Activated naive CD4-positive, alpha-beta T cell treated with anti-CD3 and anti-CD28 coated beads, Interleukin-2, amount 50 U/mL, for 24 hours (primary cell): ENCODE measurements at regions not wholly inside any gene's neighbourhood (a gene's known extent, or its start where the extent isn't known, plus 50 kb on each side); places are given as distances from the start of the nearest gene placed in this dataset.

Source experiments
- H3K27ac Mint-ChIP-seq: one replicate; pipeline ENCODE4 v1.8.0; 2021; ENCODE audit warnings: mild to moderate bottlenecking, mixed read lengths
- H3K27me3 Mint-ChIP-seq: one replicate; pipeline ENCODE4 v1.8.0; 2021; ENCODE audit warnings: mixed read lengths
- H3K36me3 Mint-ChIP-seq: one replicate; pipeline ENCODE4 v1.8.0; 2021; ENCODE audit warnings: mixed read lengths
- H3K4me1 Mint-ChIP-seq: one replicate; pipeline ENCODE4 v1.8.0; 2021; ENCODE audit warnings: mixed read lengths
- H3K4me3 Mint-ChIP-seq: one replicate; pipeline ENCODE4 v1.8.0; 2021; ENCODE audit warnings: mild to moderate bottlenecking, mixed read lengths
- H3K9me3 Mint-ChIP-seq: one replicate; pipeline ENCODE4 v1.8.0; 2021; ENCODE audit warnings: mixed read lengths

- Mint-ChIP-seq H3K9me3 (no peaks in the 10 kb centered on the region), H3K4me1 (no peaks in the 10 kb centered on the region), H3K27me3 (no peaks in the 10 kb centered on the region), H3K36me3 (no peaks in the 10 kb centered on the region), H3K4me3 (no peak overlapping the region), H3K27ac (no peak overlapping the region)
These were observed 199.8 kb downstream of the TRAM1L1 start for GRCh38 chr4:116885579-116885978.

GRCh38 chr4:116882503-116882902 is 202.9 kb downstream of the TRAM1L1 start:
- Mint-ChIP-seq H3K27me3 (no peaks in the 10 kb centered on the region), H3K36me3 (no peaks in the 10 kb centered on the region), H3K9me3 (peaks cover 4% of the 10 kb centered on the region), H3K27ac (no peak overlapping the region), H3K4me1 (no peaks in the 10 kb centered on the region), H3K4me3 (no peak overlapping the region)

- Mint-ChIP-seq H3K4me1 (no peaks in the 10 kb centered on the region), H3K9me3 (peaks cover 4% of the 10 kb centered on the region), H3K27me3 (no peaks in the 10 kb centered on the region), H3K36me3 (no peaks in the 10 kb centered on the region), H3K4me3 (no peak overlapping the region), H3K27ac (no peak overlapping the region)
These were observed 204.3 kb downstream of the TRAM1L1 start for GRCh38 chr4:116881077-116881476.

GRCh38 chr4:116880625-116881024 is 204.8 kb downstream of the TRAM1L1 start:
- Mint-ChIP-seq H3K27ac (no peak overlapping the region), H3K4me3 (no peak overlapping the region), H3K9me3 (peaks cover 4% of the 10 kb centered on the region), H3K36me3 (no peaks in the 10 kb centered on the region), H3K27me3 (no peaks in the 10 kb centered on the region), H3K4me1 (no peaks in the 10 kb centered on the region)

DNA sequence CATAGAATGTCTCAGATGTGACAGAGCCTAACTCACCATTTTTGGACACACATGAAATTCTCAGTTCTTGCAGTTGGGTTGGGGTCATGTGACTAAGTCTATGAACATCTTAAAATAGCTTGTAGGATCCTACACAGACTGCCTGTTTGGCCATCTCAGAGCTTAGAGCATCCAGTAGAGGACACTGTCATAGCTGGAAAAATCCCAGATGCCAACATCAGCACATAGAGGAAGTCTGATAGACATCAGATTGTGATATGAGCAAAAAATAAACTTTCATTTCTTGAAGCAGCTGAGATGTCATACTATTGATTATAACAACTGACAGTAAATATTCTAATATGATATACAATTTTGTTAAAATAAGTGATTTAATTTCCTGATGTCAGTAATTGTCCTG is 207.1 kb downstream of the TRAM1L1 start:
- Mint-ChIP-seq H3K27me3 (no peaks in the 10 kb centered on the region), H3K27ac (no peak overlapping the region), H3K36me3 (no peaks in the 10 kb centered on the region), H3K9me3 (peaks cover 4% of the 10 kb centered on the region), H3K4me1 (no peaks in the 10 kb centered on the region), H3K4me3 (no peak overlapping the region)

DNA sequence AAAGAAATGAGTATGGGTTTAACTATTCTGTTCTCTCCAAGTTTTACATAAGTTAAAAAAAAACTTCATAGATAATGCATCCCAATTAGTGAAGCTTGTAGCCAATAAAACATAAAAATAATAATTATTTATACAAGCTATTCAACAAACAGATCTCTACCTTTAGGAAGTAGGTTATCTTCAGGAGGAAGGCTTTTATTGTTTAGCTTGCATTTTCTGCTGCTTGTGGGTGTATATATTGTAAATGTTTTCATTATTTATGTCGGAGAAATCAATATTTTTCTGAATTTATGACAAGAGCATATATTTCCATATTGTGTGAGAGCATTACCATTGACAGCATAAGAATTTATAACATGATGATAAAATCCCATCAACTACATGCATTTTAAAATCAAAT is 208.3 kb downstream of the TRAM1L1 start:
- H3K4me3 Mint-ChIP-seq = no peak overlapping the region
- H3K27ac Mint-ChIP-seq = no peak overlapping the region
- no peaks in the 10 kb centered on the region for H3K36me3 Mint-ChIP-seq
- no peaks in the 10 kb centered on the region for H3K4me1 Mint-ChIP-seq
- H3K27me3 Mint-ChIP-seq = no peaks in the 10 kb centered on the region
- peaks cover 4% of the 10 kb centered on the region for H3K9me3 Mint-ChIP-seq

GRCh38 chr4:116872941-116873340 is 212.4 kb downstream of the TRAM1L1 start:
- Mint-ChIP-seq H3K4me3 (no peak overlapping the region), H3K27ac (no peak overlapping the region), H3K27me3 (no peaks in the 10 kb centered on the region), H3K9me3 (no peaks in the 10 kb centered on the region), H3K36me3 (no peaks in the 10 kb centered on the region), H3K4me1 (no peaks in the 10 kb centered on the region)

DNA sequence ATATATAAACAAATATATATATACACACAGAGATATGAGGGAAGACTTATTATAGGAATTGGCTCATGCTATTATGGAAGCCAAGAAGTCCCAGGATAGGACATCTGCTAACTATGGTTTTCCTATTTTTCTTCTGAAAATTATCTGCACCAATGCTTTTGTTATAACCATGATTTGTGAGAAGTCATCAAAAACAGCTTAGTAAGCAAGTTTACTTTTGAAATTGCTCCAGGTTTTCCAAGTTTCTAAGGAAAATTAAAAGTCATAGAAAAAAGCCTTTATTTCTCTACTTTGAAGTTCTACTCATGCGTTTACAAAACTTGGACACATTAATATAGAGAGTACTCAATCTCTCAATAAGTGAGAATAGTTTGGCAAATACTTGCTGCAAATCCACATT is 213.1 kb downstream of the TRAM1L1 start:
- H3K36me3 Mint-ChIP-seq = no peaks in the 10 kb centered on the region
- H3K9me3 Mint-ChIP-seq = no peaks in the 10 kb centered on the region
- no peak overlapping the region for H3K4me3 Mint-ChIP-seq
- H3K27ac Mint-ChIP-seq = no peak overlapping the region
- no peaks in the 10 kb centered on the region for H3K4me1 Mint-ChIP-seq
- H3K27me3 Mint-ChIP-seq = no peaks in the 10 kb centered on the region

DNA sequence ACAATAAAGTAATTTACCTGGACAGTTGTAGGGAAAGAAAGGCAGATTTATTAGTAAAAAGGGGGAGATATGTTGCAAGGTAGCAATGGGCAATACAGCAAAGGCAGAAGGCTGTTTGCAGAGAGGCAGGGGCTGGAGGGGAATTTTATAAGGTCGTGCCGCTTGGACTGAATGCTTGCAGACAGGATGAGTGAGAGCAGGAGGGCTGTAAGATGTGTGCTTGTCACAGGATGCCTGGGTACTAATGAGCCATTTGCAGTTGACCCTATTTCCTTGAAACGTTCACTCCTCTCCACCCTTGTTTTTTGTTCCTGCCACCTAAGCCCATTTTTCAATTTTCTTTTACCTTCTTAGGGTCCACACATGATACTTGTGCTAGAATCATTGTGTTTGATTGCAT is 214.7 kb downstream of the TRAM1L1 start:
- Mint-ChIP-seq H3K4me3 (no peak overlapping the region), H3K4me1 (no peaks in the 10 kb centered on the region), H3K27ac (no peak overlapping the region), H3K27me3 (no peaks in the 10 kb centered on the region), H3K9me3 (no peaks in the 10 kb centered on the region), H3K36me3 (no peaks in the 10 kb centered on the region)

DNA sequence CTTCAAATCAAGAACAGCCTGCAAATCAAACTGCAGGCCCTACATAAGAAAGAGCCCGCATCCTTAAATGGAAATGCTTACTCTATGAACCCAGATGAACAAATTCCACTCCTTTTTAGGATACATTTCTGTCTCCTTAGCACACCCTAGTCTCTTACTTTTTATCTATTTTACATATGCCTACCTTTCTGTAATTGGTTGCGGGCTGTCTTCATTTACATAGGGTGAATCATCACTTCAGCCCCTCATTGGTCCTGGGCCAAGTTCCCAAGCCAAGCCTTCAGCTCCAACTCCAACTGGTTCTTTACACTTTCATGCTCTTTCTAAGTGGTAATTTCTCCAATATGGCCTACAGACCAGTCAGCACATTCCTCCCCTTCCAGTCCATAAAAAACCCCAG is 219.3 kb downstream of the TRAM1L1 start:
- no peak overlapping the region for H3K27ac Mint-ChIP-seq
- no peaks in the 10 kb centered on the region for H3K36me3 Mint-ChIP-seq
- H3K9me3 Mint-ChIP-seq = no peaks in the 10 kb centered on the region
- no peaks in the 10 kb centered on the region for H3K27me3 Mint-ChIP-seq
- H3K4me3 Mint-ChIP-seq = no peak overlapping the region
- H3K4me1 Mint-ChIP-seq = no peaks in the 10 kb centered on the region

- no peaks in the 10 kb centered on the region for H3K27me3 Mint-ChIP-seq
- H3K4me1 Mint-ChIP-seq = no peaks in the 10 kb centered on the region
- no peak overlapping the region for H3K4me3 Mint-ChIP-seq
- H3K9me3 Mint-ChIP-seq = no peaks in the 10 kb centered on the region
- no peaks in the 10 kb centered on the region for H3K36me3 Mint-ChIP-seq
- no peak overlapping the region for H3K27ac Mint-ChIP-seq
These were observed 222.8 kb downstream of the TRAM1L1 start for GRCh38 chr4:116862592-116862991.

- no peaks in the 10 kb centered on the region for H3K36me3 Mint-ChIP-seq
- no peaks in the 10 kb centered on the region for H3K9me3 Mint-ChIP-seq
- H3K27ac Mint-ChIP-seq = no peak overlapping the region
- no peak overlapping the region for H3K4me3 Mint-ChIP-seq
- no peaks in the 10 kb centered on the region for H3K27me3 Mint-ChIP-seq
- H3K4me1 Mint-ChIP-seq = no peaks in the 10 kb centered on the region
These were observed 224.5 kb downstream of the TRAM1L1 start for GRCh38 chr4:116860891-116861290.

DNA sequence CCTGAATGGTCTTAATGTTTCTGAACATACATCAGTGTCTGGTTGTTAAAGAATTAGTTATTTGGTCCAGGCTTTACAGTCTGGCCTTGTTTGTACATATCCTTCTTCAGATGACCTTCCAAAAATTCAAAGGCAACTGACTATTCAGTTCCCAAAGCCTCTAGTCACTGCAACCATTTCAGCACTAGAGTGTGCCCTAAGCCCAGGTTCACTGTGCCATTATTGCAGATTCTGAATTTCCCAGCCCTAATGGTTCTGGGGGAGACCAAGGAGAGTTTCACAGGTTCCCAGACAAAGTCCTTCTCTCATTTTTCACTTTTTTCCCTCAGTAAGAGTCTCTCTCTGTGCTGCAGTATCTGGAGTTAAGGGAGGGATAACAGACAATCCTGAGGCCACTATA is 235.8 kb downstream of the TRAM1L1 start:
- no peak overlapping the region for H3K4me3 Mint-ChIP-seq
- no peaks in the 10 kb centered on the region for H3K36me3 Mint-ChIP-seq
- H3K9me3 Mint-ChIP-seq = no peaks in the 10 kb centered on the region
- H3K27ac Mint-ChIP-seq = no peak overlapping the region
- no peaks in the 10 kb centered on the region for H3K27me3 Mint-ChIP-seq
- H3K4me1 Mint-ChIP-seq = no peaks in the 10 kb centered on the region

DNA sequence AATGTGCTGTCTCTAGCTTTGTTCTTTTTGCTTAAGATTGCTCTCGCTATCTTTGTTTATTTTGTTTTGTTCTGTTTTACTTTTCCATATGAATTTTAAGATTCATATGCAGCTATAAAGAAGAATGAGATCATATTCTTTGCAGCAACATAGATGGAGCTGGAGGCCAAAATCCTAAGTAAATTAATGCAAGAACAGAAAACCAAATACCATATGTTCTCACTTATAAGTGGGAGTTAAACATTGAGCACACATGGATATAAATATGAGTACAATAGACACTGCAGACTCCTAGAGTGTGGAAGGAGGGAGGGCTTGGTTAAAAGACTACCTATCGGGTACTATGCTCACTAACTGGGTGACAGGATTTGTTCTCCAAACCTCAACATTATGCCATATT is 237.8 kb downstream of the TRAM1L1 start:
- H3K9me3 Mint-ChIP-seq = no peaks in the 10 kb centered on the region
- no peak overlapping the region for H3K4me3 Mint-ChIP-seq
- no peak overlapping the region for H3K27ac Mint-ChIP-seq
- H3K4me1 Mint-ChIP-seq = no peaks in the 10 kb centered on the region
- no peaks in the 10 kb centered on the region for H3K36me3 Mint-ChIP-seq
- H3K27me3 Mint-ChIP-seq = no peaks in the 10 kb centered on the region

DNA sequence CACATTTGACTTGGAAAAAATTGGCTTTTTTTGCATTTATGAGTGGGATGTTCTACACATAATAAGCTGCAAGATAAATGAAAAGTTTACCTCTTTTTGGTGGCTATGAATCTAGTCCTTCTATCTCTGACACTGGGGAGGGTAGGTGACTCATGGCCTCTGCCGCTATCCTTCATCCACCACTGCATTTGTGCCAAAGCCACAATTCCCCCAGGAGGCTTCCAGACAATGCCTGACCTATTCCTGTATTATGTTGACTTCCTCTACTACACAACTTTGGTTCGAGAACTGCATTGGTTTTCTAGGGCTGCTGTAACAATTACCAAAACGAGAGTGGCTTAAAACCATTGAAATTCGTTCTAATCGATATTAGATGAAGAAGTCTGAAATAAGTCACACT is 245.6 kb downstream of the TRAM1L1 start:
- Mint-ChIP-seq H3K36me3 (no peaks in the 10 kb centered on the region), H3K27ac (no peak overlapping the region), H3K27me3 (no peaks in the 10 kb centered on the region), H3K4me3 (no peak overlapping the region), H3K4me1 (no peaks in the 10 kb centered on the region), H3K9me3 (no peaks in the 10 kb centered on the region)

DNA sequence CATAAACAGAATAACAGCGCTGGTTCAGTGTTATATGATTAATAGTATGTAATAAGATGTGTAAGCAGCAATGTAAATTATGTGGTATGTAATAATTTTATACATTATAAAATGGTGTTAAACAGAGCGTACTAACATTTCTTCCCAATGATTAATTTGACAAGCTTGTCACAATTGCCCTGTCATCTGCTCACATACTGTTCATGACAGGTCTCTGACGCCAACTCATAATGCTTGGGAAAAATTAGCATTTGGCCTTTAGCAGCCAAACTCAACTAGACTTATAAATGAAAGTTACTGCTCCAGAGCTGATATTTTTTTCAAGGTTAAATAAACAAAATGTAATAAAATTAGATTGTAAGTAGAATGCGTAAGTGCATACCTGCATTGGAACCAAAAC is 246.8 kb downstream of the TRAM1L1 start:
- H3K4me1 Mint-ChIP-seq = no peaks in the 10 kb centered on the region
- H3K27ac Mint-ChIP-seq = no peak overlapping the region
- peaks cover under 1% of the 10 kb centered on the region for H3K9me3 Mint-ChIP-seq
- no peaks in the 10 kb centered on the region for H3K27me3 Mint-ChIP-seq
- no peak overlapping the region for H3K4me3 Mint-ChIP-seq
- H3K36me3 Mint-ChIP-seq = no peaks in the 10 kb centered on the region

- Mint-ChIP-seq H3K4me3 (no peak overlapping the region), H3K9me3 (peaks cover 5% of the 10 kb centered on the region), H3K27me3 (no peaks in the 10 kb centered on the region), H3K27ac (no peak overlapping the region), H3K4me1 (no peaks in the 10 kb centered on the region), H3K36me3 (no peaks in the 10 kb centered on the region)
These were observed 256.2 kb downstream of the TRAM1L1 start for GRCh38 chr4:116829187-116829586.

DNA sequence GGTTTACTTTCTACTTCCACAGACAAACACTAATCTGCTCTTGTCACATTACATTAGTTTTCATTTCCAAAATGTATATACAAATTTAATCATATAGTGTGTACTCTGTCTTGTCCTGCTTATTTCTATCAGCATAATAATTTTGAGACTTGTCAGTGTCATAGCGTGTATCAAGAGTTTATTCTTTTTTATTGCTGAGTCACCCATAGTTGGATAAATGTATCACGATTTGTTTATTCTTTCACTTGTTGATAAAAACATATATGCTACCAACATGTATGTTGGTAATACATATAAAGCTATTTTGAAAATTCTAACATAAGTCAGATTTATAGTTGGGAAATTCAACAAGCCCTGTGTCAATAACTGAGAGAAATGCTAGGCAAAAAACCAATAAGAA is 261.2 kb downstream of the TRAM1L1 start:
- no peaks in the 10 kb centered on the region for H3K36me3 Mint-ChIP-seq
- H3K4me1 Mint-ChIP-seq = no peaks in the 10 kb centered on the region
- no peak overlapping the region for H3K27ac Mint-ChIP-seq
- H3K27me3 Mint-ChIP-seq = no peaks in the 10 kb centered on the region
- no peaks in the 10 kb centered on the region for H3K9me3 Mint-ChIP-seq
- H3K4me3 Mint-ChIP-seq = no peak overlapping the region
